ENCODE measurements at regions not wholly inside any gene's neighbourhood (a gene's known extent, or its start where the extent isn't known, plus 50 kb on each side); places are given as distances from the start of the nearest gene placed in this dataset.

DNA sequence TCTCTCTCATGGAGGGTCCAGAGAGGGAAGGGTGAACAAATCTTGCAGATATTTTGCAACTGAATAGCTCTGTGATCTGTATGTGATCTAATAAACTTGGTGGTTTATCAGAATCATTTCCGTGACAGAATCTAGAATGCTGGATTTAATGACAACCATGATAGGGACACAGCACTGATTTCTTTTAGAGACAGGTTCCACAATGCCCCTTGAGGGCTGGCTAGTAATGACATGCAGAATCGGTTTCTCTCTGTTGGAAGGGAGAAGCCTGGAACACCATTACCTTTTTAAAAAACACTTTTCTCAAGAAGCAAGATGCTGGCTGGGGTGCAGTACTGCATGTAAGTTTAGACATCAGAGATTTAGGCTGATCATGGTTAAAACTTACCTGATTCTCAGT is 313.4 kb downstream of the CDH26 start:
- Mint-ChIP-seq H3K4me3 (no peak overlapping the region), H3K27me3 (peaks cover 7% of the 10 kb centered on the region)
- CTCF ChIA-PET = no interaction called here

DNA sequence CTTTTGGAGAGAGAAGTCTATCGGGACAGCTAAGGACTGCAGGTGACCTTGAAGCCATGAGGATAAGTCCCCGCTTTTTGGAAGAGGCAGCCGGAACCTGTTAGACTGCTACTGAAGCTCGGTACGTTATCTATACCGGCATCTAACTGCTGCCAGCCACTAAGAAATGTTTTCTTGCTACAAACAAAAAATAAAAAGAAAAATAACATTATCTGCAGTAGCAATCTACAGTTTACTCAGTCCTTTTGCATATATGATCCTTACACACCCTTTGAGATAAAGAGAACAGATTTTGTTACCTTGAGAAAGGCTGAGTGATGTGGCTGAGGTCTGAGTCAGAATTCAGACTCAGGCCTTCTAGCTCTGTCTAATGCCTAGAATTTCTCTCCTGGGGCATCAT is 314.6 kb downstream of the CDH26 start:
- Mint-ChIP-seq H3K4me3 (no peak overlapping the region), H3K4me1 (peaks cover 2% of the 10 kb centered on the region), H3K36me3 (no peaks in the 10 kb centered on the region), H3K27ac (no peak overlapping the region), H3K9me3 (no peaks in the 10 kb centered on the region), H3K27me3 (peaks cover 3% of the 10 kb centered on the region)
- DNase-seq = no peak
- CTCF ChIA-PET = no interaction called here

More for the DNA sequence above, 313.4 kb downstream of the CDH26 start:
- Mint-ChIP-seq H3K27ac (no peak overlapping the region), H3K9me3 (no peaks in the 10 kb centered on the region), H3K36me3 (no peaks in the 10 kb centered on the region), H3K4me1 (peaks cover 2% of the 10 kb centered on the region)
- DNase-seq = no peak

DNA sequence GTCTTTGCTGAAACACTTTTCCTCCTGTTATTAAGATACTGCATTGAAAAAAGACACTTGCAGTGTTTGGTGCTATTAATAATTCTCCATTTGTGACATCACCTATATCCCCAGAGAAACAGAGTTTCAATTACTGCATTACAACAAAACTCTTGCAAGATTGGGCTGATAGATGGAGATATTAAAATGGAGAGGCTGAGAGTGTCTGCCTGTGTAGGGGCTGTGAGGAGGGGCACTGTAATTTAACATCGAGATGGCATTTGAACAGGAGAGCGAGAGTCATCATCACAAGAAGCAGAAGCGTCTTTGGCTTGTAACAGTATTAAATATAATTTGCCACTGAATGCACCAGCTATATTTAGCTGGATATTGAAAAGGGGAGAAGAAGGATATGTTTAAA is 316.5 kb downstream of the CDH26 start:
- H3K27me3 Mint-ChIP-seq = peaks cover 3% of the 10 kb centered on the region
- no peak overlapping the region for H3K4me3 Mint-ChIP-seq
- peaks cover 2% of the 10 kb centered on the region for H3K4me1 Mint-ChIP-seq
- no peaks in the 10 kb centered on the region for H3K36me3 Mint-ChIP-seq
- CTCF ChIA-PET = no interaction called here
- H3K9me3 Mint-ChIP-seq = no peaks in the 10 kb centered on the region
- no peak for DNase-seq
- H3K27ac Mint-ChIP-seq = no peak overlapping the region

DNA sequence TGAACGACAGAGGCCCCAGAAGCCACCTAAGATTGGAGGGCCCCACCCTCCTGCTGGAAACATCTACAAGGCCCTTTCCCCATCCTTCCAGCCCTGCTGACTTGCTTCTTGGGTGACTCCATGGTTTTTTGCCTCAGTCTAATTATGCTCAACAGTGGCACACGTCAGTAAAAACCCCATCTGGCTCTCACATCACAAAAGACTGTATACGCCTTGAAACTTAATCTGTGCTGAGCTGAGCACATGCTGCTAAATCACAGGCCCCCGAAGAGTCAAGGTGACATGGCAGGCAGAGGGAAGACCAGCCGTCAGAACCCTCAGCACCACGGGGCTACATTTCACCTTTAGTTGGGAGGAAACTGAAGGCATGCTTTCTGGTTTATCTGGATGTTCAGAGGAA is 323.1 kb downstream of the CDH26 start:
- Mint-ChIP-seq H3K4me3 (no peak overlapping the region), H3K27ac (no peak overlapping the region), H3K9me3 (peaks cover 18% of the 10 kb centered on the region)

DNA sequence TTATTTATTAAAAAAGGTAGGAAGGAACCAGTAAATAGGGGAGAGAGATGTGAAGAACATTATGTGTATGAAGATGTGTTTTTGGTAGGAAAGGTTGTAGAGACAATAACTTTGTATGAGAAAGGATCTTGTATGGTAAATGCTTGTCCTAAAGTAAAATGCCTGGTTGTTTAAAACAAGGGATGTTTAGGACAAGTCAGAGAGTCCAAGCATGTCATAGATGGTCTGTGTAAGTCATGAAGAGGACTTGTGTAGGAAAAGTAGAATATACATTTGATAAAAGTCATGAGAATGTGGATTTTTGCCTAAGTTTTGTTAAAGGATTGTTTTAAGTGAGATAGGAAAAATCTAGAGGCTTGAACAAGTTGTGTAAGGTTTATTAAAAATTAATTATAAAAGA is 325.1 kb downstream of the CDH26 start:
- H3K9me3 Mint-ChIP-seq = peaks cover 20% of the 10 kb centered on the region
- no peaks in the 10 kb centered on the region for H3K36me3 Mint-ChIP-seq
- DNase-seq = no peak
- H3K27ac Mint-ChIP-seq = no peak overlapping the region
- H3K4me3 Mint-ChIP-seq = no peak overlapping the region
- H3K4me1 Mint-ChIP-seq = no peaks in the 10 kb centered on the region
- CTCF ChIA-PET = no interaction called here
- no peaks in the 10 kb centered on the region for H3K27me3 Mint-ChIP-seq

More for the DNA sequence above, 323.1 kb downstream of the CDH26 start:
- DNase-seq = no peak
- Mint-ChIP-seq H3K4me1 (no peaks in the 10 kb centered on the region), H3K36me3 (no peaks in the 10 kb centered on the region), H3K27me3 (no peaks in the 10 kb centered on the region)
- CTCF ChIA-PET = no interaction called here

DNA sequence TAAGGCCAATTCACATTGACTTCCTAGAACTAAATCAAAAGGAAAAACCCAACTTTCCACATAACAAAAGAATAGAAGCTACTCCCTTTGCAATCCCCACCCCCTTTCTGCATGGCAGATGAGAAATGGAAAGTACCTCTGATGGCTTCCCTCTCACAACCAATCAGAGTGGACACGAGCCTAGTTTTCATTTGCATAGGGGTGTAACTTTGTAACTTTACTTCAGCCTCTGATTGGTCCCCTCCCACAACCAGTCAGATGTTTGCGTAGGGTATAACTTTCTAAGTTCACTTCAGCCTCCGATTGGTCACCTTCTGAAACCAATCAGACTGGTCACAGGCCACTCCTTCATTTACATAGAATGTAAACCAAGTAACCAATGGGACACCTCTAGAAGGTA is 328.5 kb downstream of the CDH26 start:
- H3K36me3 Mint-ChIP-seq = no peaks in the 10 kb centered on the region
- DNase-seq = no peak
- H3K27me3 Mint-ChIP-seq = no peaks in the 10 kb centered on the region
- H3K27ac Mint-ChIP-seq = no peak overlapping the region
- H3K9me3 Mint-ChIP-seq = peaks cover 29% of the 10 kb centered on the region
- CTCF ChIA-PET = no interaction called here
- no peak overlapping the region for H3K4me3 Mint-ChIP-seq
- no peaks in the 10 kb centered on the region for H3K4me1 Mint-ChIP-seq

DNA sequence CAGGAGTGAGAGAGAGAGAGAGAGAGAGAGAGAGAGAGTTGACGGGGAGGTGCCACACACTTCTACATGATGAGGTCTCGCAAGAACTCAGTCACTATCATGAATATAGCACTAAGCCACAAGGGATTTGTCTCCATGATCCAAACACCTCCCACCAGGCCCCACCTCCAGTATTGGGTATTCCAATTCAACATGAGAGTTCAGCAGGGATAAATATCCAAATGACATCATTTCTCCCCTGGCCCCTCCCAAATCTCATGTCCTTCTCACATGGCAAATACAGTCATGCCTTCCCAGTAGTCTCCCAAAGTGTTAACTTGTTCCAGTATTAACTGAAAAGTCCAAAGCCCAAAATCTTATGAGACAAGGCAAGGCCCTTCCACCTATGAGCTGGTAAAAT is 330.7 kb downstream of the CDH26 start:
- H3K9me3 Mint-ChIP-seq = peaks cover 24% of the 10 kb centered on the region
- no peak overlapping the region for H3K27ac Mint-ChIP-seq
- H3K4me1 Mint-ChIP-seq = no peaks in the 10 kb centered on the region
- no peak for DNase-seq
- H3K4me3 Mint-ChIP-seq = no peak overlapping the region
- no peaks in the 10 kb centered on the region for H3K36me3 Mint-ChIP-seq
- CTCF ChIA-PET = no interaction called here
- H3K27me3 Mint-ChIP-seq = no peaks in the 10 kb centered on the region

DNA sequence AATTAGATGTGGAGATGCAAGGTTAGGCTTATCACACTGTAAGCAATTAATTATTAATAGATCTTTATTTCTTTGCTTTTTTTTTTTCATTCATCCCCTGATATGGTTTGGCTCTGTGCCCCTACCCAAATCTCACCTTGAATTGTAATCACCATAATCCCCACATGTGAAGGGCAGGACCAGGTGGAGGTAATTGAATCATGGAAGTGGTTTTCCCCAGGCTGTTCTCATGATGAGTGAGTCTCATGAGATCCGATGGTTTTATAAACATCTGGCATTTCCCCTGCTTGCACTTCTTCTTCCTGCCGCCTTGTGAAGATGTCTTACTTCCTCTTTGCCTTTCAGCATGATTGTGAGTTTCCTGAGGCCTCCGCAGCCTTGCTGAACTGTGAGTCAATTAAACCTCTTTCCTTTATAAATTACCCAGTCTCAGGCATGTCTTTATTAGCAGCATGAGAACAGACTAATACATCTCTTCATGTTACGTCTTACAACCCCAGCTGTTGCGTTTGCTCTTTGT is 333.8 kb downstream of the CDH26 start:
- Mint-ChIP-seq H3K27ac (no peak overlapping the region), H3K4me3 (no peak overlapping the region), H3K27me3 (no peaks in the 10 kb centered on the region), H3K36me3 (no peaks in the 10 kb centered on the region), H3K9me3 (peaks cover 16% of the 10 kb centered on the region), H3K4me1 (peaks cover 5% of the 10 kb centered on the region)
- no peak for DNase-seq
- CTCF ChIA-PET = no interaction called here

DNA sequence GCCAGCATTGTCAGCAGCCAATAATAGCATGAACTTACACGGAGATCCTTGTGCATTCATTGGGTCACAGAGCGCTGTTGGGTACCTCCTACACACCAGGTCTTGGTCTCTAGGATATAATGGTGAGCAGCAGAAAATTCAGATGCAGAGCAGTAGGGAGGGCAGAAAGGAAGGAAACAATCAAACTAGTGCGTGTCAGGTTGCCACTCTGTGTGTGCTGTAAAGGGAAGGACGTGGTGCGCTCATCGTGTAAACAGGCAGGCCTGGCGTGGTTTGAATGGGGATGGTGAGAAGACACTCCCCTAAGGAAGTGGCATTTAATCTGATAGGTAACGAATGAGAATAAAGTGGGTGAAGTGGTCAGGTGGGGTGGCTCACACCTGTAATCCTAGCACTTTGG is 336.4 kb downstream of the CDH26 start:
- no peak overlapping the region for H3K4me3 Mint-ChIP-seq
- H3K4me1 Mint-ChIP-seq = peaks cover 5% of the 10 kb centered on the region
- no peak overlapping the region for H3K27ac Mint-ChIP-seq
- peaks cover 15% of the 10 kb centered on the region for H3K9me3 Mint-ChIP-seq
- CTCF ChIA-PET = no interaction called here
- H3K27me3 Mint-ChIP-seq = no peaks in the 10 kb centered on the region
- H3K36me3 Mint-ChIP-seq = no peaks in the 10 kb centered on the region
- DNase-seq = no peak

DNA sequence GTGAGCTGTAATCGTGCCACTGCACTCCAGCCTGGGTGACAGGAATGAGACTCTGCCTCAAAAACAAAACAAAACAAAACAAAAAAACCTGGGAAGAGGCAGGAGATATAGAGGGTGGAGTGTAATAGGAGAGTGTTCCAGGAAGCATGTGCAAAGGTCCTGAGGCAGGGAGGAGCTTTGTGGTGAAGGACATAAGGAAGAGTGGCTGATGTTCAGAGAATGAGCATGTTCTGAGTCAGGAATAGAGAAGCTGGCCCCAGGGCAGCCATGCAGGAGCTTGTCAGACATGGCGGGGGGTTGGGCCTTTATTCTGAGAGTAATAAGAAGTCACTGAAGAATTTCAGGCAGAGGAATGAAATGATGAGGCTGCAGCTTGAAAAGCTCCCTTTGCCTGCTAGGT is 337.0 kb downstream of the CDH26 start:
- no peak for DNase-seq
- no peaks in the 10 kb centered on the region for H3K27me3 Mint-ChIP-seq
- peaks cover 5% of the 10 kb centered on the region for H3K4me1 Mint-ChIP-seq
- peaks cover 14% of the 10 kb centered on the region for H3K9me3 Mint-ChIP-seq
- no peak overlapping the region for H3K27ac Mint-ChIP-seq
- no peak overlapping the region for H3K4me3 Mint-ChIP-seq
- CTCF ChIA-PET = no interaction called here
- H3K36me3 Mint-ChIP-seq = no peaks in the 10 kb centered on the region

DNA sequence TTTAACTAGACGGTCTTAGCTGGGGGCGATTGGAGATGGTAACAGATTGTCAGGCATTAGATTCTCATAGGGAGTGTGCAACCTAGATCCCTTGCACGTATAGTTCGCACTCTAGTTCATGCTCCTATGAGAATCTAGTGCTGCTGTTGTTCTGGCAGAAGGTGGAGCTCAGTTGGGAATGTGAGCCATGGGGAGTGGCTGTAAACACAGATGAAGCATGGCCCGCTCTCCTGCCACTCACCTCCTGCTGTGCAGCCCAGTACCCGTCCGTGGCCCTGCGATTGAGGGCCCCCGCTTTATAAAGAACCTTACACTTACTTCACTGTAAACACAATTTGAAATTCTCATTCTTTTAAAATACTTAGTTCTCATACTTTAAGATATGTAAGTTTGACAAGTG is 339.4 kb downstream of the CDH26 start:
- Mint-ChIP-seq H3K36me3 (no peaks in the 10 kb centered on the region), H3K4me3 (no peak overlapping the region), H3K27ac (no peak overlapping the region), H3K9me3 (no peaks in the 10 kb centered on the region), H3K4me1 (peaks cover 5% of the 10 kb centered on the region), H3K27me3 (no peaks in the 10 kb centered on the region)
- CTCF ChIA-PET = no interaction called here
- DNase-seq = no peak

DNA sequence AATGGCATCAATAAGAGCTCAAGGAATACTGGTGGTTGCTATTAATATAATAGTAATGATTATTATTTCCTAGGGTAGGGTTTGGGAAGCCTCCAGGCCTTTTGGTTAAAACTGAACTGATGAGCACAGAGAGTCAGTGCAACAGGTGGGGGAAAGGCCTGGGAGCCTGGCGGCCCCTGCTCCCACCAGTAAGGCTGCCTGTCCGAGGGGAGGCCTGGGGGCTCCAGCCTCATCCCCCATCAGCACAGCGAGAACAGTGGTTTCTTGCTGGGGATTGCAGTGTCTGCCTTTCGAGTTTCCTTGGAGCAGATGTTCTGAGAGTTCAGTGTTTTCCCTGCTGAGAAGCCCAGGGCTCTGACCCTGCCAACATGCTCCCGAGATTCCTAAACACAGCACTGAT is 340.4 kb downstream of the CDH26 start:
- peaks cover 5% of the 10 kb centered on the region for H3K4me1 Mint-ChIP-seq
- H3K36me3 Mint-ChIP-seq = no peaks in the 10 kb centered on the region
- no peaks in the 10 kb centered on the region for H3K9me3 Mint-ChIP-seq
- no peak overlapping the region for H3K4me3 Mint-ChIP-seq
- no peak for DNase-seq
- H3K27ac Mint-ChIP-seq = no peak overlapping the region
- CTCF ChIA-PET = no interaction called here
- H3K27me3 Mint-ChIP-seq = no peaks in the 10 kb centered on the region

DNA sequence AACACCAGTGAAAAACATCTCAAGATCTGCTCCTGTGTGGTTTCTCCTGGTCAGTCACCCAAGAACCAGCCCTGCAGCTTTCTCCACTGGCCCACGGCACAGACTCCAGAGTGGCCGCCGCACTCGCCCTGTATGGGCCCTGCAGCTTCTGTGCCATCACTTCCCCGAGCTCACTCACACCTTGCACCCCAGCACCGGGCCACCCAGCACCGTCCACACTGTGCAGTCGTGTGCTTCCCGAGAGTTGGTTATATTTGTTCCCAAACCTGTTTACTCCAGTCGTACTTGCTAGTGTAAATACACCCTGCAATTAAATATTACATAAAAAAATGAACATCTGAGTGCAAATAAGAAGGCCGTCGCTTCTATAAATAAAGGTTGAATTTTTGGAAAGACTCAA is 341.7 kb downstream of the CDH26 start:
- CTCF ChIA-PET = no interaction called here
- no peaks in the 10 kb centered on the region for H3K27me3 Mint-ChIP-seq
- no peaks in the 10 kb centered on the region for H3K9me3 Mint-ChIP-seq
- H3K36me3 Mint-ChIP-seq = no peaks in the 10 kb centered on the region
- no peak overlapping the region for H3K27ac Mint-ChIP-seq
- H3K4me3 Mint-ChIP-seq = no peak overlapping the region
- DNase-seq = no peak
- H3K4me1 Mint-ChIP-seq = no peaks in the 10 kb centered on the region

DNA sequence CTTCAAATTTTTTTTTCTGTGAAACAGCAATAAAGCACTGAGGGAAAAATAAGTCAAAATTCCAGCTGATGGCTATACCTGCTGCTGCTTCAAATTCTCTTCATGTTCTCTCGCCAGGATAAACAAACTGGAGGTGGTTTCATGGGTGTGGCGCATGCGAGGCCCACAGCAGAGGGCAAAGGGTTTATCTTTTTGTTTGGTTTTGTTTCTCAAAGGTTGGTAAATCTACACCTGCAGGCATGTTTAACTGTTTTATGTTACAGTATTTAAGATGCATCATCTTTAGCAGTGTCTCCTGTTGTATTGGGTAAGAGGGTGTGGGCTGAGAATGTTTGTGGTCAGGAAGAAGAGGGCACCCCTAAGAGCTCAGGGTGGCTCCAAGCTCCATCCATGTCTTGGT is 342.2 kb downstream of the CDH26 start:
- CTCF ChIA-PET = no interaction called here
- Mint-ChIP-seq H3K9me3 (no peaks in the 10 kb centered on the region), H3K27ac (no peak overlapping the region), H3K4me1 (no peaks in the 10 kb centered on the region), H3K36me3 (no peaks in the 10 kb centered on the region), H3K4me3 (no peak overlapping the region), H3K27me3 (no peaks in the 10 kb centered on the region)
- DNase-seq = no peak

DNA sequence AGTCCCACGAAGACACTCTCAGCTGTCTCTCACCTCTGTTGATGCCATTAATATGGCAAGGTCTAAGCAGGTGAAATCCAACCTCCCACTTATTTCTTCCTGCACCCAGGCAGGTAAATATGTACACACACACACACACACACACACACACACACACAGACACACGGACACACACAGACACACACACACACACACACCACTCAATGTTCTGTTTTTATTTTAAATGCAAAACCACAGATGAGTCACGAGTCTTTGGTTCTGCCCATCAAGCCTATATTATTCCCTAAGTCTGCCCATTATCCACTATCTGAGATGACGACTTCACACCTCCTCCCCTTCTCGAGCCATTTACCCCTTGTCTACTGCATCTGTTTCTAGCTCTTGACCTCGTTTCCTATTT is 344.7 kb downstream of the CDH26 start:
- no peaks in the 10 kb centered on the region for H3K36me3 Mint-ChIP-seq
- no peak overlapping the region for H3K4me3 Mint-ChIP-seq
- H3K4me1 Mint-ChIP-seq = no peaks in the 10 kb centered on the region
- H3K9me3 Mint-ChIP-seq = no peaks in the 10 kb centered on the region
- no peak for DNase-seq
- CTCF ChIA-PET = no interaction called here
- no peaks in the 10 kb centered on the region for H3K27me3 Mint-ChIP-seq
- H3K27ac Mint-ChIP-seq = no peak overlapping the region

DNA sequence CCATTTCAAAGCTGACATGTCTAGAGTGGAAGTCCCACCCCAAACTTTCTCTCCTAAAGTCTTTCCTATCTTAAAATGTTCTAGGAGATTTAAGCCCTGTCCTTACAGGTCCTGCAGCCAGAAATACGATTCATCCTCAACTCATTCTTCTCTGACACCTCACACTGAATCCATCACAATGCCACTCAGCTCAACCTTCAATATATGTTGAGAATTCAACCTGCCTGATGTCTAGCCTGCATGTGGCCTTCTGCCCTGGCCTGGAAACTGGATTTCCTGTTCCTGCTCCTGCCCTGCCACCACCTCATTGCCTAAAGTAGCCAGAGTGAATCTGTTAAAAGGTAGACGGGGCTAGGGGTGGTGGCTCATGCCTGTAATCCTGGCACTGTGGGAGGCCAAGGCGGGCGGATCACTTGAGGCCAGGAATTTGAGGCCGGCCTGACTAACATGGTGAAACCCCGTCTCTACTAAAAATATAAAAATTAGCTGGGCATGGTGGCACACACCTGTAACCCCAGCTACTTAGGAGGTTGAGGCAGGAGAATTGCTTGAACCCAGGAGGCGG is 345.9 kb downstream of the CDH26 start:
- no peak overlapping the region for H3K4me3 Mint-ChIP-seq
- H3K27ac Mint-ChIP-seq = no peak overlapping the region
- no peak for DNase-seq
- CTCF ChIA-PET = no interaction called here
- no peaks in the 10 kb centered on the region for H3K4me1 Mint-ChIP-seq
- H3K27me3 Mint-ChIP-seq = no peaks in the 10 kb centered on the region
- H3K36me3 Mint-ChIP-seq = no peaks in the 10 kb centered on the region
- no peaks in the 10 kb centered on the region for H3K9me3 Mint-ChIP-seq

Data from activated naive CD4-positive, alpha-beta T cell treated with anti-CD3 and anti-CD28 coated beads, Interleukin-2, amount 10 ng/mL, durations not matched to agents 7 days and 5 days (primary cell).